GM18909 (cell line): ENCODE measurements at regions not wholly inside any gene's neighbourhood (a gene's known extent, or its start where the extent isn't known, plus 50 kb on each side); places are given as distances from the start of the nearest gene placed in this dataset.

Experiments
- ATAC-seq: cut with Tn5 transposase; IDR thresholded peaks from one replicate; pipeline ENCODE4 v1.9.1; 2021; ENCODE audit warnings: mild to moderate bottlenecking; ENCODE audit not compliant: unreplicated experiment, poor library complexity

- no peak for ATAC-seq
These were observed 68.3 kb upstream of the GJB5 start for GRCh38 chr1:34686531-34686930.

- ATAC-seq: no peak
These were observed 66.7 kb upstream of the GJB5 start for GRCh38 chr1:34688006-34688741.

- no peak for ATAC-seq
These were observed 64.6 kb upstream of the GJB5 start for GRCh38 chr1:34690269-34690668.

- ATAC-seq: no peak
These were observed 61.8 kb upstream of the GJB5 start for GRCh38 chr1:34693081-34693480.

GRCh38 chr1:34694383-34694782 is 60.5 kb upstream of the GJB5 start:
- ATAC-seq: no peak

- ATAC-seq: no peak
These were observed 59.3 kb upstream of the GJB5 start for GRCh38 chr1:34695580-34695979.

GRCh38 chr1:34696230-34696629 is 58.6 kb upstream of the GJB5 start:
- ATAC-seq: no peak

- ATAC-seq: no peak
These were observed 57.9 kb upstream of the GJB5 start for GRCh38 chr1:34696981-34697380.

- no peak for ATAC-seq
These were observed 57.0 kb upstream of the GJB5 start for GRCh38 chr1:34697818-34698217.

GRCh38 chr1:34701326-34702060 is 53.4 kb upstream of the GJB5 start:
- no peak for ATAC-seq
